Right atrium auricular region (tissue), 2 donors: ENCODE measurements at regions not wholly inside any gene's neighbourhood (a gene's known extent, or its start where the extent isn't known, plus 50 kb on each side); places are given as distances from the start of the nearest gene placed in this dataset.

Source experiments
- DNase-seq: peaks from one replicate; pipeline ENCODE4 v3.0.0-alpha.2; 2019; ENCODE audit warnings: low spot score
- H3K27ac ChIP-seq, 2 donors: fragments of 200-600 bp; sonication (generic); 1 replicate in 1 of 2; 2 replicates in 1 of 2; pipeline ENCODE4 v1.5.1; 2016 to 2019
- H3K27me3 ChIP-seq, 2 donors: fragments of 200-600 bp; sonication (generic); one replicate each; pipeline versions ENCODE4 v1.5.1 to v1.6.0; 2017 to 2019
- H3K36me3 ChIP-seq: fragments of 200-600 bp; sonication (generic); one replicate; pipeline ENCODE4 v1.5.1; 2016
- H3K4me1 ChIP-seq, 2 donors: fragments of 200-600 bp; sonication (generic); one replicate each; pipeline versions ENCODE4 v1.5.1 to v1.6.0; 2017 to 2019
- H3K4me3 ChIP-seq, 2 donors: fragments of 200-600 bp; sonication (generic); 1 replicate in 1 of 2; 2 replicates in 1 of 2; pipeline ENCODE4 v1.5.1; 2017 to 2019; ENCODE audit warnings: mild to moderate bottlenecking in 1 of 2, moderate library complexity in 1 of 2
- H3K9me3 ChIP-seq, 2 donors: fragments of 200-600 bp; sonication (generic); one replicate each; pipeline ENCODE4 v1.5.1; 2019
- TF ChIP-seq, protein P1 (sequence below), 2 donors: fragments of 200-600 bp; sonication (generic); IDR thresholded peaks; one replicate each; pipeline ENCODE4 v1.5.1; 2019; ENCODE audit warnings: antibody characterized with exemption in 2 of 2

DNA sequence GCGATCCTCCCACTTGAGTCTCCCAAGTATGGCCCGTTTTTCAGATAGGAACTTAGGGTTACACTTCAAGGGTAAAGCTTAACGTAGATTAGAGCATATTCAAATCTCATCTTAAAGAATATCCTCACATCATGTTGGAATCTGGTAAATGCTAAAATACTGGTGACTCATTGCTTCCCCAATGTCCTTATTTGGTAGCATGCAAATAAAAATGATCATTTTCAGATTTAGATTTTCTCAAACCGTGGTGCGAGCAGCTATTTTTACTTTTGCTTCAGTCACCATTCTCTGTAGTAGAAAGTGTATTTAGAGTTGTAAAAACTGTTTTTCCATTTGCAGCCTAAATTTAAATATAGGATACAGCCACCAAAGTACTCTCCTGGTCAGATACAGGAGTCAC, 101.5 kb upstream of the MAML3 start:
- H3K4me3 ChIP-seq = no peak overlapping the region
- DNase-seq = no peak
- no peaks in the 10 kb centered on the region for H3K9me3 ChIP-seq
- no peak overlapping the region for H3K27ac ChIP-seq
- H3K4me1 ChIP-seq = peaks cover 0 to 17% of the 10 kb centered on the region in 2 donors
- no peaks in the 10 kb centered on the region for H3K27me3 ChIP-seq
- no peaks in the 10 kb centered on the region for H3K36me3 ChIP-seq
- TF ChIP-seq, protein P1, sequence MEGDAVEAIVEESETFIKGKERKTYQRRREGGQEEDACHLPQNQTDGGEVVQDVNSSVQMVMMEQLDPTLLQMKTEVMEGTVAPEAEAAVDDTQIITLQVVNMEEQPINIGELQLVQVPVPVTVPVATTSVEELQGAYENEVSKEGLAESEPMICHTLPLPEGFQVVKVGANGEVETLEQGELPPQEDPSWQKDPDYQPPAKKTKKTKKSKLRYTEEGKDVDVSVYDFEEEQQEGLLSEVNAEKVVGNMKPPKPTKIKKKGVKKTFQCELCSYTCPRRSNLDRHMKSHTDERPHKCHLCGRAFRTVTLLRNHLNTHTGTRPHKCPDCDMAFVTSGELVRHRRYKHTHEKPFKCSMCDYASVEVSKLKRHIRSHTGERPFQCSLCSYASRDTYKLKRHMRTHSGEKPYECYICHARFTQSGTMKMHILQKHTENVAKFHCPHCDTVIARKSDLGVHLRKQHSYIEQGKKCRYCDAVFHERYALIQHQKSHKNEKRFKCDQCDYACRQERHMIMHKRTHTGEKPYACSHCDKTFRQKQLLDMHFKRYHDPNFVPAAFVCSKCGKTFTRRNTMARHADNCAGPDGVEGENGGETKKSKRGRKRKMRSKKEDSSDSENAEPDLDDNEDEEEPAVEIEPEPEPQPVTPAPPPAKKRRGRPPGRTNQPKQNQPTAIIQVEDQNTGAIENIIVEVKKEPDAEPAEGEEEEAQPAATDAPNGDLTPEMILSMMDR (IDR thresholded peaks at IDR 0.05) = no peak

DNA sequence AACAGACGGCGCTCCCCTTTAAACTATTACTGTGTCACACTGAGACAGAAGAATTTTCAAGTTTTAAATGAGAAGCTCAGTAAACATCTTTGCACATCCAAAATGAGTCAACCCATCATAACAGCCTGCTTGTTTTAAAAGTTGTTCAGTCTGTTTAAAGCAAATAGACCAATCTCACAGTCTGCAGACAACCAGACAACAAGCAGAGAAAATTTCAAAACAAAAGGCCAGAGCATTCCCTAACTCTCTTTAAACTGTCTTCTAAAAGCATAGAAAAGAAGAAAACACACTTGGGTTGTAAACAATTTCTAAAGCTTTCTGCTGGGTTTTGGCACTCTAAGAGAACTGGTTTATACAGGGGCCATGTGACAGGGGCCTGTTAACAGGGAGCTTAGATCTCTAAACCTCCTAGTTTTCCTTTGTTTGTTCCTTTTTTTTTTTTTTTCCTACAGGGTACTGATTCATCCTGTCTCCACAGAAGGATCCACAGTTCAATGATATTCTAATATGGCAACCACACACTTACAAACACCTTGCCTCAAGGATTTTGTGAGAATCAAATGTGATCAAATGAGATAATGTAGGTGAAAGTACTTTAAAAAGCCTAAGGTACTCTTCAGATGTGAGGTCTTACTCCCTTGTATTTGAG, 100.8 kb upstream of the MAML3 start:
- H3K27ac ChIP-seq = no peak overlapping the region
- TF ChIP-seq, protein P1 (IDR thresholded peaks at IDR 0.05) = no peak
- no peaks in the 10 kb centered on the region for H3K27me3 ChIP-seq
- H3K36me3 ChIP-seq = no peaks in the 10 kb centered on the region
- H3K4me1 ChIP-seq = peaks cover 0 to 19% of the 10 kb centered on the region in 2 donors
- H3K9me3 ChIP-seq = no peaks in the 10 kb centered on the region
- H3K4me3 ChIP-seq = no peak overlapping the region
- DNase-seq = no peak

DNA sequence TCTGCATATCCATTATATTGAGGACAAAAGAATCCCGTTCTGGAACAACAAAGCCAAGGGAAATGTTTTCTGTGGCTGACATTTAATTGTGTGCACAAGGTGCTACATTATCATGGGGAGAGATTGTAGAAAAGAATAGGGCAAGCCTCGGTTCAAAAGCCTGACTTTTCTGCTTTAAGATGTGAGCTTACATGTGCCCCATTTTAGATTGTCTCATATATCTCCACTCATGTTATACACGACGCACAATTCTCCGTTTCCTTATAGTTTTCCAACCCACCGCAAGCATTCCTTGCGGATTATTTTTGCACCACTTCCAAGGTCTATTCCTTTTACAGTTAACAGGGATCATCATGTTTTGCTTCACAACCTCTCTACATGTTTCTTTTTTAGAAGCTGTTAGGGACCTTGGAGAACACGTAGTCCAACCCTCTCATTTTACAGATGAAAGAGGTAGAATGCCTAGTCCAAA, 99.6 kb upstream of the MAML3 start:
- Histone ChIP-seq H3K4me1 (peaks cover 0 to 26% of the 10 kb centered on the region in 2 donors), H3K27me3 (no peaks in the 10 kb centered on the region), H3K4me3 (peak overlapping the region in 1 of 2 donors; percentile 75), H3K27ac (peak overlapping the region in 1 of 2 donors; percentile 88), H3K36me3 (no peaks in the 10 kb centered on the region), H3K9me3 (no peaks in the 10 kb centered on the region)
- TF ChIP-seq, protein P1 (IDR thresholded peaks at IDR 0.05) = no peak
- DNase-seq = no peak

DNA sequence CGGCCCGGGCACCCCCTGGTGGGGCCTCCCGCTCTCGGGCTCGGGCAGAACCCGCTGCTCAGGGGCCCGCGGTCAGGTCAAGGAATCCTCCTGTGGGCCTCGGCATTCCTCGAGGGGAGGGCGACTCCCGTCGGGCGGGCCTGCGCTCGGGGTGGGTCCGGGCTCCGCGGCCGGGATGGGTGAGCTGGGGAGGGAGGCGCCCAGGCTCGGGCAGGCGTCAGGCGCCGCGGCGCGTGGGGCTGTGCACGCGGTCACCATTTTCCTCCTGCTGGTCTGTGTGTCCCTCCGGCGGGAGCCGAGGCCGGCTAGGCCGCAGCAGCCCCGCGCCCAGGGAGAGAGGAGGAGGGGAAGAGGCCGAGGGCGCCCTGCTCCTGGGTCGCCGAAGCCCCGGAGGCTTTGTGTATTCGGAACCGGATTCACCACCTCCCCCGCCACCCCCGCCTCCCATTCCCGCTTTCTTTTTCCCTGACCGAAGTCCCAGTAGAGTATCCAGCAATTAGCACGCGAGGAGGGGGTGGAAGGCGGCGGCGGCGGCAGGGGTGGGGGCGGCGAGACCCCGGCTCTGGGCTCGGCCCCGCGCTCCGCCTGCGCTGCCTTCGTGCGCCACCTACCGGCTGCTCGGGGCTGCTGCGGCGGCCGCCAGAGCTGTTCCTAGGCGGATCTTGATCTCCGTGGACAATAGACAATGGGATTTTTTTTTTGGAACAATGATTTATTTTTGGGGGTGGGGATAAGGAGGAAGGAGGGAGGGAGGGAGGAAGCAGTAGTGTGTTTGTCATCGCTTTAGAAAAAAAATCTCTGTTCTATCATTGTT, 99.0 kb upstream of the MAML3 start:
- peak overlapping the region; percentile 88 for H3K27ac ChIP-seq
- TF ChIP-seq, protein P1 (IDR thresholded peaks at IDR 0.05) = peak; percentile 97 to 98

DNA sequence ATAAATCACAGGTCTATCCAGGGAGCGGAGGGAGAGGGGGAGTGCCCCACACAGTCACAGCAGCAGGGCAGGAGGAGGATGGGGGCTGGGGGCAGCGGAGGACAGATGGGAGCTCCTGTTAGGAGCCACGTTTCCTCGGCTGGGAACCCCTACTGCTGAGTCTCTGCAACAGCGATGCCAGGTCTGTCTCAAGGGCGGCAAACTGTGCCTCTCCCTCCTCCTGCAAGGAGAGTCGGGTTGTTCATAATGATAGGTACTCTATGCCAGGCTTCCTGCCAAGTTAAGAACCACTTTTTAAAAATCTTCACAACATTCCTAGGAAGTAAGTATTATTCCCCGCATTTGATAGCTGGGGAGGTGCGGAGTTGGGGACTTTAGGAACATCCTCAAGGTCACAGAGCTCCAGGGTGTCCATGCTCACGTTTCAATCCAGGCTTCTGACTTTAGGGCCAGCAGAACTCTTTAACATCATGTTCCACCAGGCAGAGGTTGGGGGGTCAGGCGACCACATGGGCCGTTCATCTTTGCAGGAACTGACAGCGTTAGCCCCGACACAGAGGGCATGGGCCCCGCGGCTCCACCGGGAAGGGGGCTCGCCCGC, 98.3 kb upstream of the MAML3 start:
- Histone ChIP-seq H3K9me3 (no peaks in the 10 kb centered on the region), H3K36me3 (no peaks in the 10 kb centered on the region), H3K4me3 (peak overlapping the region; percentile 66 to 75), H3K27me3 (no peaks in the 10 kb centered on the region), H3K27ac (peak overlapping the region; percentile 88), H3K4me1 (peaks cover 0 to 23% of the 10 kb centered on the region in 2 donors)
- DNase-seq = no peak
- TF ChIP-seq, protein P1 (IDR thresholded peaks at IDR 0.05) = no peak

More for the DNA sequence above, 99.0 kb upstream of the MAML3 start:
- peak overlapping the region; percentile 66 to 75 for H3K4me3 ChIP-seq
- DNase-seq = no peak
- peaks cover 0 to 26% of the 10 kb centered on the region in 2 donors for H3K4me1 ChIP-seq
- H3K36me3 ChIP-seq = no peaks in the 10 kb centered on the region
- H3K9me3 ChIP-seq = no peaks in the 10 kb centered on the region
- no peaks in the 10 kb centered on the region for H3K27me3 ChIP-seq
